ENCODE measurements at regions not wholly inside any gene's neighbourhood (a gene's known extent, or its start where the extent isn't known, plus 50 kb on each side); places are given as distances from the start of the nearest gene placed in this dataset.

- no peak for DNase-seq (ENCODE audit: low read depth)
- TF ChIP-seq, protein P1, sequence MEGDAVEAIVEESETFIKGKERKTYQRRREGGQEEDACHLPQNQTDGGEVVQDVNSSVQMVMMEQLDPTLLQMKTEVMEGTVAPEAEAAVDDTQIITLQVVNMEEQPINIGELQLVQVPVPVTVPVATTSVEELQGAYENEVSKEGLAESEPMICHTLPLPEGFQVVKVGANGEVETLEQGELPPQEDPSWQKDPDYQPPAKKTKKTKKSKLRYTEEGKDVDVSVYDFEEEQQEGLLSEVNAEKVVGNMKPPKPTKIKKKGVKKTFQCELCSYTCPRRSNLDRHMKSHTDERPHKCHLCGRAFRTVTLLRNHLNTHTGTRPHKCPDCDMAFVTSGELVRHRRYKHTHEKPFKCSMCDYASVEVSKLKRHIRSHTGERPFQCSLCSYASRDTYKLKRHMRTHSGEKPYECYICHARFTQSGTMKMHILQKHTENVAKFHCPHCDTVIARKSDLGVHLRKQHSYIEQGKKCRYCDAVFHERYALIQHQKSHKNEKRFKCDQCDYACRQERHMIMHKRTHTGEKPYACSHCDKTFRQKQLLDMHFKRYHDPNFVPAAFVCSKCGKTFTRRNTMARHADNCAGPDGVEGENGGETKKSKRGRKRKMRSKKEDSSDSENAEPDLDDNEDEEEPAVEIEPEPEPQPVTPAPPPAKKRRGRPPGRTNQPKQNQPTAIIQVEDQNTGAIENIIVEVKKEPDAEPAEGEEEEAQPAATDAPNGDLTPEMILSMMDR (IDR thresholded peaks at IDR 0.05; ENCODE audit: insufficient read depth, low read length), result no peak
- H3K4me3 ChIP-seq (ENCODE audit: low read depth, low read length), result no peak overlapping the region
Observed at GRCh38 chr1:157233131-157233530, 94.9 kb upstream of the ETV3 start.

GRCh38 chr1:157231846-157232525 is 93.8 kb upstream of the ETV3 start:
- DNase-seq (ENCODE audit: low read depth), result no peak
- TF ChIP-seq, protein P1 (IDR thresholded peaks at IDR 0.05; ENCODE audit: insufficient read depth, low read length), result no peak
- H3K4me3 ChIP-seq (ENCODE audit: low read depth, low read length), result no peak overlapping the region

- no peak overlapping the region for H3K4me3 ChIP-seq (ENCODE audit: low read depth, low read length)
- DNase-seq (ENCODE audit: low read depth), result no peak
- TF ChIP-seq, protein P1 (IDR thresholded peaks at IDR 0.05; ENCODE audit: insufficient read depth, low read length), result no peak
Observed at GRCh38 chr1:157230500-157230899, 92.3 kb upstream of the ETV3 start.

GRCh38 chr1:157227700-157228099 is 89.5 kb upstream of the ETV3 start:
- no peak overlapping the region for H3K4me3 ChIP-seq (ENCODE audit: low read depth, low read length)
- TF ChIP-seq, protein P1 (IDR thresholded peaks at IDR 0.05; ENCODE audit: insufficient read depth, low read length), result no peak
- no peak for DNase-seq (ENCODE audit: low read depth)

DNA sequence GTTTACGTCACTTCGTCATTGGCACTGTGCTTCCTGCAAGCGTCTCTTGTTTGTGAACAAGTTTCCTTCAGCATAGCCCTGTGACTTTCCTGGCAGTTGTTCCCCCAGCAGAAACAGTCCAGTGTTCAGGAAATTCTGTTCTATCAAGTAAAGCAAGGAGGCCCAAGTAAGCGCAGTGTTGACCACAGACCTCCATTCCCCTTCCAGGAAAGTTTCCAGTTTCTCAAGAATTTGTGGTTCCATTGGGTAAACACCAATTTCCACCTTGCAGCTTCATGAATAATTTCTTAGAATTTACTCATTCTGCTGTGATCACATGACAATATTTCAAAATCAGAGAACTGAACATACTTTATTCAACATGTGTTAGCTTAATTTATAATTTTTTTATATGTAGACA is 88.5 kb upstream of the ETV3 start:
- no peak for DNase-seq (ENCODE audit: low read depth)
- TF ChIP-seq, protein P1 (IDR thresholded peaks at IDR 0.05; ENCODE audit: insufficient read depth, low read length), result no peak
- H3K4me3 ChIP-seq (ENCODE audit: low read depth, low read length), result no peak overlapping the region

GRCh38 chr1:157219600-157219999 is 81.4 kb upstream of the ETV3 start:
- DNase-seq (ENCODE audit: low read depth), result no peak
- TF ChIP-seq, protein P1 (IDR thresholded peaks at IDR 0.05; ENCODE audit: insufficient read depth, low read length), result no peak
- no peak overlapping the region for H3K4me3 ChIP-seq (ENCODE audit: low read depth, low read length)

DNA sequence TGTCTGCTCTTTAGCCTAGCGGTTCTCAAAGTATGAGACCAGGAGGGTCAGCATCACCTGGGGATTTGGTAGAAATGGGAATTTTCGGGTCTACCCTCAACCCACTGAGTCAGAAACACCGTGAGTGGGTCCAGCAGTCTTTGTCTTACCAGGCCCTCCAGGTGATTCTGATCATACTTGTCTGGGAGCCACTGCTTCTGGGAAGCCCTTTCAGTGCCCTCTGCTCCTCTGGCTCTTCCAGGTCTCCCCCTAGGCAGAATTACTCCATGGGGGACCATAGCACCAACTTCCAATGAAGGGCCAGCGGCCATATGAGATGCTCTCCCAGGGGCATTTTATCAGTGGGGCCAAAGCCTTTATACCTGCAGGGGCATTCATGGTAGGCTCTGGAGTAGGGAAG is 81.0 kb upstream of the ETV3 start:
- H3K4me3 ChIP-seq (ENCODE audit: low read depth, low read length), result no peak overlapping the region
- TF ChIP-seq, protein P1 (IDR thresholded peaks at IDR 0.05; ENCODE audit: insufficient read depth, low read length), result no peak
- DNase-seq (ENCODE audit: low read depth), result no peak

All from fibroblast of the aortic adventitia (primary cell).